Medulla oblongata (tissue), 1 donor: ENCODE measurements at regions not wholly inside any gene's neighbourhood (a gene's known extent, or its start where the extent isn't known, plus 50 kb on each side); places are given as distances from the start of the nearest gene placed in this dataset.
"Not testable (repeated sequence)": the region's sequence is repeated elsewhere in the genome, so short reads cannot be mapped to it uniquely, and the experiment has no call there.

Experiments used
- DNase-seq: peaks from one replicate; pipeline ENCODE4 v3.0.0-alpha.2; 2015; ENCODE audit errors: extremely low spot score

- no peak for DNase-seq
These were observed 98.2 kb upstream of the C14orf180 start for GRCh38 chr14:104481323-104481722.

GRCh38 chr14:104482017-104482416 lies 97.5 kb upstream of the C14orf180 start:
- DNase-seq: not testable (repeated sequence)

- no peak for DNase-seq
These were observed 93.2 kb upstream of the C14orf180 start for GRCh38 chr14:104486222-104486923.

GRCh38 chr14:104494483-104494882 lies 85.1 kb upstream of the C14orf180 start:
- DNase-seq: no peak

GRCh38 chr14:104496095-104496494 lies 83.5 kb upstream of the C14orf180 start:
- no peak for DNase-seq

- DNase-seq: no peak
These were observed 79.5 kb upstream of the C14orf180 start for GRCh38 chr14:104499784-104500760.

GRCh38 chr14:104502060-104502459 lies 77.5 kb upstream of the C14orf180 start:
- no peak for DNase-seq

GRCh38 chr14:104503691-104504090 lies 75.9 kb upstream of the C14orf180 start:
- no peak for DNase-seq

GRCh38 chr14:104504172-104504735 lies 75.3 kb upstream of the C14orf180 start:
- no peak for DNase-seq

GRCh38 chr14:104505085-104506074 lies 74.2 kb upstream of the C14orf180 start:
- no peak for DNase-seq

GRCh38 chr14:104506461-104507253 lies 72.9 kb upstream of the C14orf180 start:
- DNase-seq: no peak

GRCh38 chr14:104507443-104507842 lies 72.1 kb upstream of the C14orf180 start:
- no peak for DNase-seq

GRCh38 chr14:104509673-104510072 lies 69.9 kb upstream of the C14orf180 start:
- DNase-seq: no peak

- no peak for DNase-seq
These were observed 69.3 kb upstream of the C14orf180 start for GRCh38 chr14:104510216-104510615.

GRCh38 chr14:104510794-104511611 lies 68.6 kb upstream of the C14orf180 start:
- DNase-seq: peak; percentile 31

- no peak for DNase-seq
These were observed 67.5 kb upstream of the C14orf180 start for GRCh38 chr14:104512061-104512460.

GRCh38 chr14:104512771-104513640 lies 66.6 kb upstream of the C14orf180 start:
- no peak for DNase-seq

GRCh38 chr14:104513641-104514046 lies 65.9 kb upstream of the C14orf180 start:
- DNase-seq: no peak
